NCI-H2029 (cell line): ENCODE measurements at regions not wholly inside any gene's neighbourhood (a gene's known extent, or its start where the extent isn't known, plus 50 kb on each side); places are given as distances from the start of the nearest gene placed in this dataset.

Source experiments
- DNase-seq: peaks from one replicate; lab custom pipeline; 2025; lab: John Stamatoyannopoulos, UW

DNA sequence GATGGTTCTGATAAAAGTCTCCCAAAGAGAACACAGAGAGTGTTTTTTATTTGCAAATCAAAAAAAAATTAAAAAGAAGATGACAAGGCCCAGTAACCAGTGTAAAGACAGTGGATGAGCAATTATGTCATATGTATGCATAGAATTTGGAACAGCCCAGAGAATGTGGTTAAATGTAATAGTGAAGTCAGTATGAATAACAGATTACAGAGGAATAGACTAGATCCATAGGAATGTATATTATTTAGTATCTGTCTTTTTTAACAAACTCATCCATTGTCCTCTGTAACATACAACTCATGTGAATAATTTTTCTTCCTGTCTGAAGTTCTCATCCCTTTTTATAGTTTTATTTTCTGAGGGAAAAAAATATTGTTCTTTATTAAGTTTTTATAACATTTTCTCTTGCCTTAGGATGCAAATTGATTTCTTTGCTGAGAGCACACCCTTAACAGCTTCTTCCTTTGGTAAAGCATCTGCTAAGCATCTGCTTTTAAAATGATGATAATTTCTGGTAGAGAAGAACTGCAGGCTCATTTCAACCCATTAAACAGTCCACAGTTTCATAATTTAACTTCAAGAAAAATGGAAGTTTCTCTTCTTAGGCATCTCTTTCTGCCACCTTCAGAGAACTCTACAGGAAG lies 266.5 kb upstream of the MTNR1B start:
- DNase-seq, result no peak

DNA sequence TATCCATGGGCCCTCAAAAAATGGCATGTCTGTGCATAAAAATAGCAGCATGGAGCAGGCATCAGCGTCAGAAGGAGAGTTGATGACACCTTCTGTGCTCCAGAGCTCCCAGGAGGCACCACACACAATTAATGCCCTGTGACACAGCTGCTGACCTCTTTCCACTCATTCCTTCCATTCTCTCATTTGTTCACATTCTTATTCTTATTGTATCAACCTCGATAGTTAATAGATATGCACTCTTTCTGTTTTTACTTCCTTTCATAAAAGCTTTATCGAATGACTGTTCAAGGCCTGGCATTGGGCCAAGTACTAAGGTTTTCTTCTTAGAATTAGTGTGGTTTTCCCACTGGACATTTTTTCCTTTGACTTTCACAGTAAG lies 266.0 kb upstream of the MTNR1B start:
- DNase-seq, result no peak

DNA sequence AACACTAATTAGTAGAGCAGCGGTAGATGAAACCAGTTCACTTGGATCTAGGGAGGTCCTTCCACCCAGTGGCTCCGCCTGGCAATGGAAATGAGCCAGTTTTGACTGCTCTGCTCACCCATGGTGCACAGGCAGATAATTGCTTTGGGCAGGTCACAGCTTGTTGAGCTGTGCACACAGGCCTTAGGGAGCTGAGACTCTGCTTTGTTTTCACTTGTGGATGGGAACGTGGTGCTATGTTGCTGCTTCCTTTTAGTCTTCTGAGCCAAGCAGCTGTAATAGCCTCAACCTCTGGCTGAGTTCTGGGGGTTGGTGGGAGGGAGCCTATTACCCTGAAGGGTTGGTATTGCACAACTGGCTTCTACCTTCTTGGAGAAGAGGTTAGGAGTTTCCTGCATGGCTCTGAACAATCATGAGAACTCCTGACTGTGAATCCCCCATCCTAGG lies 262.3 kb upstream of the MTNR1B start:
- peak; percentile 96 for DNase-seq

DNA sequence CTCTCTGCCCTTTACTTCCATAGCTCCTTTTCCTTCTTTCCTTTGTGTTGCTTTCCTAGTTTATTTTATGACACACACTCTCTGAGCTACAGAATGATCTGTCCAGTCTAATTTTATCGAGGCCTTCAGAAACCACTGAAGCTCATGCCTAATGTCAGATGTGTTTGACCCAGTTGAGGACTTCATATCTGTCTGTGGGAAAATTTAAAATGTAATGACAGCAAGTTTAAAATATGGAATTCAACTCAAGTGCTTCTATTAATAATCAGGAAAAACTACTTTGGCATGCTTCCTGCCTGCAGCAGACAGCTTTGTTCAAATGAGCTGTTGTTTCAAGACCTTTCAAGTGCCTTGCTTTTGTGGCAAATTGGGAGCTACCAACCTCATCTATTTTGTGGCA lies 261.8 kb upstream of the MTNR1B start:
- DNase-seq, result no peak

DNA sequence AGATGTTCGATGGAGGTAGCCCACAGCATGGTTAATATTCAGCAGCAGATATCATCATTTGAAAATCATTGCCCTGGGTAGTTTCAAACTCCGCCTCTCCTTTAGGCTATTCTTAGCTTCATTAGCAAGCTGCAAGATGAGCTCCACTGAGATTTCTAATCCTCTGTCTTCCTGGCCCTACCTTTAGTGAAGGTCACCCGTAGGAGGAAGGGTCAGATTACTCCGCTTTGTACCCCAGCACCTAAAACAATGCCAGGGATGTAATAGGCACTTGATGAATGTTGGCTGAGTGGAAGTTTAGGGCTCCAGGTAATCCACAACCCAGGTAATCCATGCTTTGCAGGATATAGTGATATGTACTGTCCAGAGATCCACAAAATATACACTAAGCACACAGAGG lies 260.1 kb upstream of the MTNR1B start:
- no peak for DNase-seq

DNA sequence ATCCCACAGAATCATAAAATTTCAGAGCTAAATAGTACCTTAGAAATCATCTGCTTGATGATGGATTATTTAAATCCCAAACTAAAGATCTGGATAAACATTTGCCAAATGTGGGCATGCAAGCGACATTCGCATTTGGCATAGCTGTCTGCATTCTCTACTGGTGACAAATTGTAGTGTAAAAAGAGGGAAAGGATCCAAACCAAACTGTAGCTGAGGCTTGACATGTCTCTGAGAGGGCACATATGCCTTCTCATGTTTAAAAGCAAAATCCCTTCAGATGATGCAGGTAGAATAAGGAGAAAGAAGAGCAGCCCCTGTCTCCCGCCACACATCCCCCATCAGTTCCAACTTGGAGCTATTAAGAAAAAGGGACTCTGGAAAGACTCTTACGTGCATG lies 257.5 kb upstream of the MTNR1B start:
- no peak for DNase-seq

DNA sequence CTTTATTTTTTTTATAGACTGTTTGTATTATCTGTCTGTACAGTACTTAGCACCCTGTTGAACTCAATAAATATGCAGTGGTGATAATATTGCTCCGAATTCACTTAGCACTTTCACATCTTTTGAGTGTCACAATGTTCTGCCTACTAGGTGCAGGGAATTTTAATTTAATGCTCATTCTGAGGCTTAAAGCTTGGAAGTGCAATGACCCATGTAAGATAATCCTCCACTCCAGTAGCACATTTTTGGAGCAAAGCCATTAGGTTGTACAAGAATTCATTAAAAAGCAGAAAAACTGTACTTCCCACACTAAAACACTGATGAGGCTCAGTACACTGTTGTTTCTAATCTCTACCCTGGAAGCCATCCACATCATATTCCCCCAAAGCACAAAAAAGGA lies 255.3 kb upstream of the MTNR1B start:
- DNase-seq, result no peak

DNA sequence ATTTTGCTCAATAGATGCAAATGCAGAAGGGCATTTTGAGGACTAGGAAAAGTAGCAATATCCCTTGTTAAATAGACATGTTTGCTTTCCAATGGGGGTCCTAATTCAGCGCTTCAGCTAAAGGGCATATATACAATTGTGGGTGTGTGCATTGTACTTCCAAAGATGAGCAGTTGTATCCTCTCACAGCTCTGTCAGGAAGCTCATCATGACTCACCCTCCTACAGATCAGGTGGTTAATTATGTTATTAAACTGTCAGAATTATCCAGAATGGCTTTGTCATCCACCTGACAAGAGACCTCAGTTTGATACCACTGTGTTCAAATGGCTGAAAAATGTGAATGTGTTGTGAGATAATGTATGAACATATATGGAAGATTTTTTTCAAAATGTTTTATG lies 252.2 kb upstream of the MTNR1B start:
- no peak for DNase-seq

DNA sequence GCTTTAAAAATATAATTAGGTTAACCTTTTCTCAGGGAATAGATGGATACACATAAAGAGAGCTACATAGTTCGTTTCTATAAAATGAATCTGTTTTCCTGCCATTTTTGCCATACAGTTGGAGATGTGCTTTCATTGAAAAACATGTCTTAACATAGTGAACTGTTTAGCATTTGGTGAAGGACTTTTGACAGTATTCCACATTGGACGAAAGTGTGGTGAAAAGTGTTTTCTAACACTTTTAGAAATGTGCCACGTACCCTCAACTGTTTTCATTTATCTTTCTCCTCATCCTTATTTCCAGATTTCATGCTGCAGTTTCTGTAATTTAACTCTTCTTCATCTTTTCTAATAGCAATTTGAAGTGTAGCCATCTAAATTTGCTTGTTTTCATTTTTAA lies 249.1 kb upstream of the MTNR1B start:
- no peak for DNase-seq

DNA sequence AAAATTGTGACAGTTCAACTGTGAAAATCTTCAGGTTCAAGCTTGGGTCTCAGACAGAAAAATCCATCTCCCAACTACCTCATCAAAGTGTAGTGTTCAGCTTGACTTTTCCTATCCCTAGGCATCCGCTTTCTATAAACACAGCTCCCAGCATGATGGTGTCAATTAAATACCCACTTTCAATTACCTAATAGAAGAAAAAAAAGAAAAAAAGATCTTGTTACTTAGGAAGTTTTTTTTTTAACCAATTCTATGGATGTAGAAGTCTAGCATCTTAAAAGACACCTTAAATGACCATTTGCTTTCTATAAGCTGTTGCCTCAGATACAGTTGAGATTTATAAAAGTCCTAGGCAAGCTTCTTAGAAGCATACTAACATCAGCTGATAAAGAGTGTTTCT lies 244.1 kb upstream of the MTNR1B start:
- DNase-seq, result no peak

DNA sequence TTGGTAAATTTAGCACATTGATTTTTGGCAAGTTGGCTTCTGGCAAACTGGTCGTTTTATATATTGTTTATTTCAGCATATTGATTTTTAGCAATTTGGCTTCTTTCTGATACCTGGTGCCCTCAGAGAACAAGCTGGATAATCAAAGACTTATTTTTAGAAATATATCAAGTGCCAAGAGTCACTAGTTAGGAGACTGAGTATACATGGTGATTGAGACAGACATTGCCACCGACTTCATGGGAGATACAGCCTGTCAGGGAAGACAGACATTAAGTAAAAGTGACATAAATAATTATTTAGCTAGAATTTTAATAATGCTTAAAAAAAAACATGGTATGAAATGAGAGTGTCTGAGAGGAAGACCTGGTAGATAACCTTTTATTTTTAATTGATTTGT lies 242.3 kb upstream of the MTNR1B start:
- DNase-seq, result no peak

DNA sequence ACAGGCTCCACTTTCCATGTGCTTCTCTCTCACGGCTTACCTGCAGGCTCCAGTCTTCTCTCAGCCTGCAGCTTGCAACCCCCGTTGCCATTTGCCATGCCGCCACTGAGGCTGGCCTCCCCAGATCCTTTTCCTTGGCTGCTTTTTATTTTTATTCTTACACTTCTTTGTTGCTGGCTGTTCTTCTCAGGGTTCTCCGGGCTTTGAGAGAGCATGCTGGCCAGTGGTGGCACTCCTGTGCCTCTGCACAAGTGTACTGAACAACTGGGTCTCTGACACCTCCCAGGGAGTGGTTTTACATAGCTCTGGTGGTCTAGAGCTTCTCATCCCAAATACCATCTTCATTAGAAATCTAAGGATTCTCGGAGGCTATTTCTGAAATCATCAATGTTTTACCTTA lies 241.7 kb upstream of the MTNR1B start:
- DNase-seq, result no peak

DNA sequence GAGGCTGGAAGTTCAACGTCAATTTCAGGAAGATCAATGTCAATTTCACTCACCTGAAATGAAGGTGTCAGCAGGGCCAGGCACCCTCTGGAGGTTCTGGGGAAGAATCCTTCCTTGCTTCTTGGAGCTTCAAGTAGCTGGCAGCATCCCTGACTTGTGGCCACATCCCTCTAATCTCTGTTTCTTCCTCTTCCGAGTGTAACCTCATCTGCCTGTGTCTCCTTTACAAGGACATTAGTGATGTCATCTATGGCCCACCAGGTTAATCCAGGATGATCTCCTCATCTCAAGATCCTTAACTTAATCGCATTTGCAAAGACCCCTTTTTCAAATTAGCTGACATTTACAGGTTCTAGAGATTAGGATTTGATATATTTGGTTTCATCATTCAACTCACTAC lies 240.8 kb upstream of the MTNR1B start:
- DNase-seq, result no peak

DNA sequence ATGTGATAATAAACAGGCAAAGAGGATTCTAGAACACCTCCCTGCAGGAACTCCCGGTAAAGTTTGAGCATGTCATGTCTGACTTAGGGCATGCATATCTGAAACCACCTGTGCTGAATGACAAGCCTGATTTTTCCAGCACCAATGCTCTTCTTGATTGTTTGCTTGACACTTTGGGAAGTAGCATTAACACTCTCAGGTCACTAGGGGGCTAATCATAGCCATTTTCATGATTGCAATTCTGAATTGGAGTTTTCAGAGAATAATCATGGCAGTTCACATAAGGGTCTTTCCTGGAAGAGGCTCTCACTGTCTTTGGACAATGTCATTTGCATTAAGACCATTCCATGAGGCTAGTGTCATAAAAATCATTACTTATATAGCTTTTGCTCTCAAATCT lies 234.4 kb upstream of the MTNR1B start:
- no peak for DNase-seq

DNA sequence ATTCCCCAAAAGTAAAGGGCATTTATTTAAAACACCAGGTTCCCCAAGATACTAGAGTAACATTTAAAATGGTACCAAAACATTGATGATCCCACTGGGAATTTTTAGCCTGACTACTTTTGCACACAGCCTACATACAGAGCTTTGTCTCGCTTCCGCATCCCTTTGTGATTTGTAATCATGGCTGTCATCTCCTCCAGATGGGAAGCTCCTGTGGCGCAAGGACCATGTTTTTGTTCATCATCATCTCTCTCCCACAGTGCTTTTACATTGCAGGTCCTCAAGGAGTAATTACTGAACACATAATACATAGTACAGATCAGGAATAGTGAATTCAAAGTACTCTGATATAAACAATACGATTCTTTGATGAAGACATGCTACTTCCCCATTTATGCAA lies 231.2 kb upstream of the MTNR1B start:
- DNase-seq, result no peak

DNA sequence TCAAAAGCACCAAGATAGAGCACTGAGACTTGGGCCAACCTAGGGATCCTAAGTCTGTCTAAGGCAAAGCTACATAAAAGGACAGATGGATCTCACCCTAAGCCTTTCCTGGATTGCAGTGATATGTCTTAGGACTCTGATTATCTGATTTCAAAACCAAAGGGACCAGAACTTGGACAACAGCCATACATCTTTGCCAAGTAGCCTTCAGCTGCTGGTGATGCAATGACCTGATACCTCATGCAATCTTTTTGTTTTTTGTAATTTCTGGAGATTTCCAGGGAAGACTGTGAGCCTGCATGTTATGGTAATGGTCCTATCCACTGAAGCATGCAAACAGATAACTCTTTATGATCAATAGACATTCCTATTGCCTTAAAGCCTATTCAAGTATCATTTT lies 230.4 kb upstream of the MTNR1B start:
- DNase-seq, result no peak

DNA sequence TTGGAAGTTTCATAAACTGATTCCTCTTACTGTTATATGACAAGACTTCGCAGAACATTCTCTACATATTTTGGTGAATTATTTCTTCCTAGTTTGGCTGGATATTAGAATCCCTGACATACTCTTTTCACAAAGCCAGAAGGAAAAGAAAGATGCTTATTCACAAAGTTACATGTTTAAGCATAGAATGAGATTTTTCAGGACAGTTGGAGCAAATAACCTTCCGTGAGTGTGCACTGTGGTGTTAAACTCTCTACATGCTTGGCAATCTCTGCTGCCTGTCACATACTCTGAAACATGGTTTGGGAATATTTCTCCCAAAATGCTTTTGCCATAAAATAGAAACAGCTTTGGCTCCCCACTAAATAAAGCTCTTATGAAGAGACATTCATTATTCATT lies 230.0 kb upstream of the MTNR1B start:
- no peak for DNase-seq

DNA sequence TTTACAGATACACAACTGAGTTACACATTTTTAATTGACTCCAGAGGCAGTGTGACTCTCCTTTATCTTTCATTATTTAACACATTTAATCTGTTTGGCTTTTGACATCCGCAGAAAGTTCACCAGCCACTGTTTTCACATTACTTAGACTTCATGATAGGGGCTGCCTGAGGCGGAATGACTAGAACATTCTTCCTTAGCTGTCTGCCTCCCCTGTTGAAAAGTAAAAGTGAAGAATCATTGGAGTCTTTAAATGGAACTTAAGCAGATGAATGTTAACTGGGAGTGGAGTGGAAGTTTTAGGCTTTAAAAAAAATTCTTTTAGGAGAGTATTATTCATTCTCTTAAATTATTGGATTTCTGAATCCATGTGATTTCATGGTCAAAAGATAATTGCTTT lies 229.2 kb upstream of the MTNR1B start:
- DNase-seq, result no peak

DNA sequence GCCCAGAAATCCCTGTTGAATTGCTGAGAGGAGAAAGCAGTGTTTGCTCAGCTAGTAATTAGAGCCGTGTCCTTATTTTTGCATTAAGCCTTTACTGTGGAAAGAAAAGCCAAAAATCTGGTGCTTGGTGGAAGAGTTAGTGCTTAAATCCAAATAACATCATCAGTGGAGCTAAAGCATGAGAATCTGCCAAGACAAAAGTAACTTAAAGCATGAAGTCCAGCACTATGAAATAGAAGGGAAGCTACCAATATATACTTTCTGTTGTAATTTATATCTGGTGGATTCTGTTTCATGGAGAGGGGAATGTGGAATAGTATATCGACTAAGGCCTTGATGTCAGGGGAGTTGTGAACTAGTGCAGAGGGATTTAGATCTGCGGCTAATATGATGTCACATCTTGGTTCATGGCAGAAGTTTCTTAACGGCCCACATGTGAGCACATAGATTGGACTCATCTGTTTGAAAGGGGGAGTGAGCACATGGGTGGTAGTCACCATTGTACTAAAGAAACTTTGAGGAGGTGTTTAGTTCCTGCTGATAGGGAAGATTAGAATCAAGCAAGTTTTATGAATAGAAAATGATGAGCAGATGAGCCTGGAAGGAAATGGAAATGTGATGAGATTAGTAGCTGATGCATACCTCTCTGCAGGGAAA lies 224.4 kb upstream of the MTNR1B start:
- DNase-seq, result no peak

DNA sequence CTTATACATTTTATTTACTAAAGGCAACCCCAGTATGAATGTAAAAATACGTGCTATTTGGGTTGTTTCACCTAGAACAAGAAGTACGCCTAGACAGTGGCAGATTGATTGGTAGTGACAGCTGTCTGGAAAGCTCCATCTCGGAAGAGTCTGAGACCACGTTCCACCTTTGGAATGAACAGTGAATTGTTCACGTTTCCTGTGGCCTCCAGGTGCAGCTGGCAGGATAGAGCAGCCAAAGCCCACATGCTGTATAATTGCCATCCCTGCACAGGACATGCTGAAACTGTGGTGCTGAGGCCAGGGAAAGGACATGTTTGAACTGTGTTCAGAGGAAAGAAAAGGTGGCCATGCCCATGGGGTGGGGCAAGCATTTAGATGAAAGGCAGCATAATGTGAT lies 218.7 kb upstream of the MTNR1B start:
- no peak for DNase-seq

DNA sequence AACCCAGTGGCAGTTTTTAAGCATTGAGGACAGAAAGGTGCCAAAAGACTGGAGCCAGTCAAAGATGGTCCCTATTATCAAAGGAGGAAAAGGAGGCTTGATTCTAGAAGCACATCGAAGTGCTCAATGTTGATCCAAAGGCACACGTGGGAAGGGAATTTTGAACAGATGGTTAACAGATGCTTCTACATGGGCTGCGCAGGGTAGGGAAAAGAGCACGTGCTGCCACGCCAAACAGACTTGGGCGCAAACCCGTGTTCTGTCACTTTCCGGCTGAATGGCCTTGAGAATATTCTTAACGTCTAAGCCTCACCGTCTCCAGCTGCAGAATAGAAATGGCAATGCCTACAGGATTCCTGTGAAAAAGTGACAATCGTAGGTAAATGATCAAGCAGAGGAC lies 217.9 kb upstream of the MTNR1B start:
- no peak for DNase-seq

DNA sequence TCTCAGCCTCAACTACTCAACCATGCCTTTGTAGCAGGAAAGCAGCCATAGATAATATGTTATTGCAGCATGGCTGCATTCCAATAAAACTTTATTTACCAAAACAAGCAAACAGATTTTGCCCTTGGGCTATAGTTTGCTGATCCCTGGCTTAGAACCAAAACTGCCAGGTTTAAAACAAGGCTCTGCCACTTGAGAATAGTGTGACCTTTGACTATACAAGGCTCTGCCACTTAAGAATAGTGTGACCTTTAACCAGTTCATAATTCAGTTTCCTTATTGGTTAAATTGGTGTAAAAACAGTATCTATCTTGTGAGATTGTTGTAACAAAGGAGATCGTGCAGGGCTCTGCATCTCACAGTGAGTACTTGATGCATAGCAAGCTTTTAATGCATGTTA lies 217.3 kb upstream of the MTNR1B start:
- DNase-seq, result no peak

DNA sequence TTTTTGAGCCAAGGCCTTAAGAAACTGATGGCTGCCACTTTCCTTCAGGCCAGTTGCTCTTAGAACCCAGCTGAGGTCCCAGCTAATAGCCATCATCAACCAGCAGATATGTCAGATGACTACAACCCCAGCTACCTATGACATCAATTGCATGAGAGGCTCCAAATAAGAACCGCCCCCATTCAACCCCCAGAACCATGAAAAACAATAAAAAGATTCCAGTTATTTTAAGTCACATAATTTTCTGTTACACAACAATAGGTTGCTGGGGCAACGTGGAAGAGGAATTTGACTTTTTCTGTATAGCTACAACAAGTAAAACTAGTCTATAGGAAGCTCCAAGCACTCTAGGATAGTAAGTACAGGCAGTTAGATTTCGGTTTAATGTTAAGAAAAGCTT lies 216.3 kb upstream of the MTNR1B start:
- DNase-seq, result no peak

DNA sequence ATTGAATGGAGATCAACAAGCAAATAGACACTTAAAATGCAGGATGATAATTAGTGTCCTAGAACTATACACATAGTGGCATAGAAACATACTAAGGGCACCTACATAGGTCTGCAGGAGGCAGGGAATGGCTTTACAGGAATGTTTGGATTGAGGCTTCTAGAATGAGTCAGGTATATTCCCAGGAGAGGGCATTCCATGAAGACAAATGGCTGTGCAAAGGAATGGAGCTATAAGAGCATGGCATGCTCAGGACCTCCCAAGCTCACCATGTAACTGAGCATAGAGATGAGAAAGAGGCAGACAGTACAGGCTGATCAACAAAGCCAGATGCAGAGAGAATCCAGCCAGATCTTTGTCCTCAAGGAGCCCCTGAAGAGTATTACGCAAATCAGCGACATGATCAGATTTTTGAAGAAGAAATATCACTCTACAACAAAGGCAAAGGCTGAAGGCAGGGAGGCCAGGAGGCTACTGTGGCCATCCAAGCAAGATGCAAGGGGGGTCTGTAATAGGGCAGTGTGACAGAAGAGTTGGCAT lies 211.1 kb upstream of the MTNR1B start:
- no peak for DNase-seq
